GM19239 (cell line): ENCODE measurements at regions not wholly inside any gene's neighbourhood (a gene's known extent, or its start where the extent isn't known, plus 50 kb on each side); places are given as distances from the start of the nearest gene placed in this dataset.

Experiments used
- DNase-seq: peaks from one replicate; pipeline ENCODE4 v3.0.0; 2011; ENCODE audit warnings: low spot score; ENCODE audit not compliant: insufficient read length
- FAIRE-seq: peaks from 2 replicates; lab custom pipeline; 2011; peaks lifted over from hg19 to GRCh38; lab: Jason Lieb, UNC

GRCh38 chr14:76657404-76657803 is 103.9 kb upstream of the VASH1 start:
- FAIRE-seq (no peak), DNase-seq (no peak)

- no peak for FAIRE-seq
- DNase-seq: no peak
Observed at GRCh38 chr14:76657846-76658245, 103.4 kb upstream of the VASH1 start.

- DNase-seq (no peak), FAIRE-seq (no peak)
Observed at GRCh38 chr14:76662580-76662979, 98.7 kb upstream of the VASH1 start.

GRCh38 chr14:76664790-76665189 is 96.5 kb upstream of the VASH1 start:
- DNase-seq (no peak), FAIRE-seq (no peak)

- FAIRE-seq (no peak), DNase-seq (no peak)
Observed at GRCh38 chr14:76666746-76667145, 94.5 kb upstream of the VASH1 start.

GRCh38 chr14:76669770-76670169 is 91.5 kb upstream of the VASH1 start:
- FAIRE-seq: no peak
- no peak for DNase-seq

- no peak for DNase-seq
- FAIRE-seq: no peak
Observed at GRCh38 chr14:76672123-76672522, 89.1 kb upstream of the VASH1 start.

- no peak for FAIRE-seq
- DNase-seq: no peak
Observed at GRCh38 chr14:76673261-76673660, 88.0 kb upstream of the VASH1 start.

GRCh38 chr14:76675046-76675445 is 86.2 kb upstream of the VASH1 start:
- DNase-seq (no peak), FAIRE-seq (no peak)

- FAIRE-seq: no peak
- no peak for DNase-seq
Observed at GRCh38 chr14:76676539-76676938, 84.7 kb upstream of the VASH1 start.

- FAIRE-seq: no peak
- no peak for DNase-seq
Observed at GRCh38 chr14:76677534-76678145, 83.6 kb upstream of the VASH1 start.

- DNase-seq (no peak), FAIRE-seq (no peak)
Observed at GRCh38 chr14:76678244-76678800, 82.9 kb upstream of the VASH1 start.

- FAIRE-seq (no peak), DNase-seq (no peak)
Observed at GRCh38 chr14:76682367-76682766, 78.9 kb upstream of the VASH1 start.

- FAIRE-seq (no peak), DNase-seq (no peak)
Observed at GRCh38 chr14:76686646-76687045, 74.6 kb upstream of the VASH1 start.

GRCh38 chr14:76687611-76688382 is 73.5 kb upstream of the VASH1 start:
- no peak for DNase-seq
- FAIRE-seq: no peak

- DNase-seq (no peak), FAIRE-seq (no peak)
Observed at GRCh38 chr14:76688383-76688671, 72.9 kb upstream of the VASH1 start.

- DNase-seq: no peak
- no peak for FAIRE-seq
Observed at GRCh38 chr14:76690502-76691105, 70.7 kb upstream of the VASH1 start.

- FAIRE-seq: no peak
- DNase-seq: no peak
Observed at GRCh38 chr14:76694106-76694505, 67.2 kb upstream of the VASH1 start.

GRCh38 chr14:76695263-76695920 is 65.9 kb upstream of the VASH1 start:
- no peak for DNase-seq
- FAIRE-seq: no peak

GRCh38 chr14:76696361-76696760 is 64.9 kb upstream of the VASH1 start:
- no peak for FAIRE-seq
- no peak for DNase-seq

- FAIRE-seq (no peak), DNase-seq (no peak)
Observed at GRCh38 chr14:76696791-76697190, 64.5 kb upstream of the VASH1 start.
